Esophagus muscularis mucosa (tissue), 3 donors: ENCODE measurements at regions not wholly inside any gene's neighbourhood (a gene's known extent, or its start where the extent isn't known, plus 50 kb on each side); places are given as distances from the start of the nearest gene placed in this dataset.

Source experiments
- CTCF ChIP-seq, 3 experiments: fragments of 200-600 bp in 2 of 3; fragments of 450-650 bp in 1 of 3; sonication (generic) in 2 of 3; IDR thresholded peaks; one replicate each; pipeline ENCODE4 v1.5.1; 2017 to 2019; ENCODE audit warnings: antibody characterized with exemption in 3 of 3, mild to moderate bottlenecking in 2 of 3, moderate library complexity in 1 of 3
- POLR2A ChIP-seq: fragments of 450-650 bp; IDR thresholded peaks from one replicate; pipeline ENCODE4 v1.6.1; 2017; ENCODE audit warnings: antibody characterized with exemption, moderate library complexity, mild to moderate bottlenecking, low read depth

GRCh38 chr18:41197967-41198366, 757.1 kb upstream of the PIK3C3 start:
- TF ChIP-seq CTCF (IDR thresholded peaks at IDR 0.05) (no peak), POLR2A (no peak)
